Fibroblast of the aortic adventitia (primary cell): ENCODE measurements at regions not wholly inside any gene's neighbourhood (a gene's known extent, or its start where the extent isn't known, plus 50 kb on each side); places are given as distances from the start of the nearest gene placed in this dataset.

Experiments
- DNase-seq: peaks from one replicate; pipeline ENCODE4 v3.0.0-alpha.2; 2010; ENCODE audit warnings: low read depth
- H3K4me3 ChIP-seq: 2 replicates; pipeline ENCODE4 v1.5.1; 2011; ENCODE audit warnings: low read depth, mild to moderate bottlenecking, control low read depth, low read length, moderate library complexity
- TF ChIP-seq, protein P1 (sequence below): IDR thresholded peaks from 2 replicates; pipeline ENCODE4 v1.5.1; 2011; ENCODE audit warnings: mild to moderate bottlenecking, low read length, control low read depth, inconsistent platforms; ENCODE audit not compliant: insufficient read depth

DNA sequence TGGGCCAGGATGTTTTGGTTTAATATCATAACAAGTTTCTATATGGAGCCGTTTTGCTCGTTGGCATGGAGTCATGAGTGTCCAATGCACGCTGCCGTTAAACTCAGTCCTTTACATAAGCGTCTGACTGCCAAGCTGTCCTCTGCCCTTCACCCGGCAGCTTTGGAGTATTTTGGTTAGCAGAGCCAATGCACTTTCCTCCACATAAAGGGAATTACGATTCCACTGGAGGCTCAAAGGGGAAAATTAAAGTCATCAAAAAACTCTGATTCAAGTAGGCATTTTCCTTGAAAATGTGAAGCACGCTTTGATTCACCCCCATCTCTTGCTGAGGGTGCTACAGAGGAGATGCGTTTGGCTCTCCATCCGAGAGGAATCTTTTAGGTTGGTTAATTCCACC is 144.4 kb upstream of the ARGLU1 start:
- no peak for DNase-seq
- TF ChIP-seq, protein P1, sequence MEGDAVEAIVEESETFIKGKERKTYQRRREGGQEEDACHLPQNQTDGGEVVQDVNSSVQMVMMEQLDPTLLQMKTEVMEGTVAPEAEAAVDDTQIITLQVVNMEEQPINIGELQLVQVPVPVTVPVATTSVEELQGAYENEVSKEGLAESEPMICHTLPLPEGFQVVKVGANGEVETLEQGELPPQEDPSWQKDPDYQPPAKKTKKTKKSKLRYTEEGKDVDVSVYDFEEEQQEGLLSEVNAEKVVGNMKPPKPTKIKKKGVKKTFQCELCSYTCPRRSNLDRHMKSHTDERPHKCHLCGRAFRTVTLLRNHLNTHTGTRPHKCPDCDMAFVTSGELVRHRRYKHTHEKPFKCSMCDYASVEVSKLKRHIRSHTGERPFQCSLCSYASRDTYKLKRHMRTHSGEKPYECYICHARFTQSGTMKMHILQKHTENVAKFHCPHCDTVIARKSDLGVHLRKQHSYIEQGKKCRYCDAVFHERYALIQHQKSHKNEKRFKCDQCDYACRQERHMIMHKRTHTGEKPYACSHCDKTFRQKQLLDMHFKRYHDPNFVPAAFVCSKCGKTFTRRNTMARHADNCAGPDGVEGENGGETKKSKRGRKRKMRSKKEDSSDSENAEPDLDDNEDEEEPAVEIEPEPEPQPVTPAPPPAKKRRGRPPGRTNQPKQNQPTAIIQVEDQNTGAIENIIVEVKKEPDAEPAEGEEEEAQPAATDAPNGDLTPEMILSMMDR = no peak

DNA sequence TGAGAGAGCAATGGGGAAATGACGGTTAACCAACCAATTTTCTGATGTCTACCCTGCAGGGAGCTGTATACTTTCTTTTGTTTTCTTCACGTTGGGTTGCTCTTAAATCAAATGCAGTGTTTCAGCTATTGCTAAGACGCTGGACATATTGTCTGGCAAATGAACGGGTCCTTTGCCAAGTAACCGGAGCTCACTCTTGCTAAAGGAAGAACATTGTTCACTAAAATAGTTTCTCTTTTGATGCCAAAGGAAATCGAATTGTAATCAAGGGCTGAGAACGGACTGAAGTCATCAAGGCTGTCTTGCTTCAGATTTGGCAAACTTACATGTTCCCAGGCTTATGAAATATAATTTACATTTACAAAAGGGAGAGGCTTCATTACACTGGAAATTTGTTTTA is 142.3 kb upstream of the ARGLU1 start:
- TF ChIP-seq, protein P1 = no peak
- no peak overlapping the region for H3K4me3 ChIP-seq
- no peak for DNase-seq

More for the DNA sequence above, 144.4 kb upstream of the ARGLU1 start:
- no peak overlapping the region for H3K4me3 ChIP-seq

DNA sequence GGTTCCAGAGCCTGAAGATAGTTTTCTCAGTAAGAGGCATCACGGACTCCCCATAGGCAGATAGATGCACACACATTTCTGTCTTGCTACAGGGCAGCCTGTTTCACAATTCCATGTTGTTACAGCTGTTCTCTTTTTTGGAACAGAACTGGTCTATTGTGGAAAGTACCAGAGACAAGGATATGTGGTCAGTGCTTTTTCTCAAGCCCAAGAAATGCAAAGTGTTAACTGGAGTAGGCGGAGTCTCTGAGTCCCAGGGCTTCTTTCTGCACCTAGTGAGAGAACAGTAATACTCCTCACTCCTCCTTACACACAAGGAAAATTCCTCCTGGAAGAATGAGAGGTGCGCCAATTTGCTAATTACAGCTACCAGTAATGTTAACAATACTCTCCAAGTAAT is 141.6 kb upstream of the ARGLU1 start:
- TF ChIP-seq, protein P1 = no peak
- no peak overlapping the region for H3K4me3 ChIP-seq
- no peak for DNase-seq

DNA sequence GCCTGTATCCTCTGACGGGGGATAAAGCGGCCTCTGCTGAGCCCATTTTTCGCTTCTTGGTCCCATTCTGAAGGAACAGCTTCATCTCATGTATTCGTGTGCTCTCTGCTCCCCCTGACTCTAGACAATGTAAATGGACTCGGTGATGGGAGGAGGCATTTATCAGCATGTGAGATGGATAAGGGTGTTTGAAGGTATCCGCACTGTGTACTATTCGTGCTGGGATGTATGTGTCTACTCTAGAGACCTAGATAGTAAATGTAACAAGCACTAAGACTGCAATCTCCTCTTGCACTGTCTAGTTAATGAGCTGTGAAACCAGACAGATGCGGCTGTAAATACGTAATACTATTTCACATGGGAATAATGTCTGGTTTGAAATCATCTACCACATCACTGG is 134.6 kb upstream of the ARGLU1 start:
- TF ChIP-seq, protein P1 = no peak
- DNase-seq = no peak
- H3K4me3 ChIP-seq = no peak overlapping the region

DNA sequence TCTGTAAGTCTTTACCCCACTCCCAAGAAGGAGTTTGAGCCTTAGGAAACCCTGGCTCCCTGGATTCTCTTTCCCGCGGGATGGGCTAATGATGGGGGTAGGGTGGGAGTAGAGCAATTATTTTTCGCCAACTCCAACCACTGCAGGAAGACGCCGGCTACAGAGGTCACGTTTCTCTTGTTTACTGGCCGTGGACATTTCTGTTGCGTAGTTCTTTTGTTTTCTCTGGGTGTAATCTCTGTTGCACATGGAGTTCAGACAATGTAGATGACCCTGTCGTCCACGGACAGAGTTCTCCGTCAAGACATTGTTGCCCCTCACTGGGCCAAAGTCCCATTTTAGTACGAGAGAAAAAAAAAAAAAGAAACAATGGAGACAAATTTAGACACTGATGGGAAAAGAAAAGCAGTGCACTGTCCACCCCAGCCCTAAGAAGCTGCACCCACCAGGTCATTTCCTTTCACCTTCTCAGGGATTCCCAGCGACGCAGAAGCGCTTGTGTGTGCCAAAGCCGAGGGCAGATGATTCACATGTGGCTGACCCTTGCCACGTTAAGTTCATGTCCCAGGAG is 133.9 kb upstream of the ARGLU1 start:
- TF ChIP-seq, protein P1 = no peak
- no peak for DNase-seq
- no peak overlapping the region for H3K4me3 ChIP-seq

DNA sequence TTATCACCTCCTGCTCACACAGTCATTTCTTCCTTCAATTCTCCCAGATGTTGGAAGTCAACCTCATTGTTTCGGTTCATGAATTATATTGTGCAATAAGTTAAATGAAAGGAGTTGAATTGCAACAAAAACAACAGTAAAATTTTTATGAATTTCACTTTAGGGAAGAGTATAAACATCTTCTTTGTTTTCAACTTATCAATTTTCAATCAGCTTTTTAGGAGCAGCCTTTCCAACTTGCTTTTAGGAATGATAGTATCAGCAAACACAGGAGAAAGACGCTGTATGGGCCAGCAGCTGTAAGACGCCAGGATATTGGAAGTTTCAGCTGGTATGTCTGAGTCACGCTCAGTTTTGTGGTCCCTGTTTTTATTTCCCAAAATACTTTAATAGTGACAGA is 132.5 kb upstream of the ARGLU1 start:
- TF ChIP-seq, protein P1 = no peak
- no peak for DNase-seq
- no peak overlapping the region for H3K4me3 ChIP-seq

DNA sequence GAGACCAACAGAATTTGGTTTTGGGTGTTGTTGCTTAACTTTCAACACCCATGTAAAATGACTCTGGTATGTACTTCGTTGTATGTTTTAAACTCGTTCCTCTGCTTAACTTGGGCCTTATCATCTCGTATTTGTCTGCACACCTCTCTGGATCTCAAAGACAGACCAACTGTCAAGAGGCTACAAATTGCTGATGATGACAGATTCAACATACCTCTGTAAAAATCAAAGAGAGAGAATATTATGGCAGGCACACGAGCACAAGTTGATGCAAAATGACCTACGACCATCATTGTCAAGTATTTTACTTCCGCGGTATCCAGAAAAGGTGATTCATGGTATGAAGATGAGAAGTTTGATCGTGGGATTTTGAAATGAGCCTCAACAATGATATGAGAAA is 132.1 kb upstream of the ARGLU1 start:
- DNase-seq = no peak
- TF ChIP-seq, protein P1 = no peak
- no peak overlapping the region for H3K4me3 ChIP-seq
